ENCODE measurements at regions not wholly inside any gene's neighbourhood (a gene's known extent, or its start where the extent isn't known, plus 50 kb on each side); places are given as distances from the start of the nearest gene placed in this dataset.

DNA sequence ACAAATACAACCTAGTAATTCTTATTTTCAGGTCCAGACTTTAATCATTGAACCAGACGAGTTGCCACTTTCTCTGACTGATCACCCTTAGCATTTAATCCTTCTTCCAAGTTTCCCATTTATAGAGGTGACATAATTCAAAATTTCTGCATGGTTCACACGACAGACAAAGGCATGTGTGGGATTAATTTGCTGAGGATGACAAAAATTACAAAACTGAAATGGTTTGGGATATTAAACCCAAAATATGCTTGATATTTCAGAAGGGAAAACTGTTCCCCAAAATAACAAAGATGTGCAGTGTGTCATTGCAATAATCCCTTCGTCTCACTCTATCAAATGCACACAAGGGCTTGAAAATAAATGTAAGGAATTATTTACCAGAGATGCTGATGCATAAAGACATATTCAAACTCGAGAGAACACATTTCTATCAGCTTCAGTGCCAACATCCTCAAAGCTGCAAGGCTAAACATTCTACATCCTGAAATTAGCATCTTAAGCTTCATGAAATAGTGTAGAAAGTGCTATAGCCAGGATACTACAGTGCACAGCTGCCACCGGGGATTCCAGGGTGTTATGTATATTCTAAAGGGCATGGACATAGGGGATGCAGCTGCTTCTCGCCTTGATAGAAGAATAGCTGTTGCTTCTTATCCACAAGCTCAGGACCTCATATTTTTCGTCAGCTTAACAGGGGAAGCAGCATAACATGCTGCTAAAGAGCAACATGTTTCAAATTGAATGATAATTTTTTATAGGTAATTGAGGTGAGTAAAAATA lies 198.7 kb upstream of the SLITRK1 start:
- no peaks in the 10 kb centered on the region for H3K36me3 ChIP-seq (ENCODE audit: control insufficient read depth in 4 of 4, insufficient read depth in 4 of 4, low read length in 4 of 4)
- no peaks in the 10 kb centered on the region for H3K4me1 ChIP-seq (ENCODE audit: control insufficient read depth in 5 of 5, insufficient read depth in 5 of 5, low read length in 5 of 5)
- H3K9me3 ChIP-seq (ENCODE audit: control insufficient read depth in 4 of 4, insufficient read depth in 3 of 4, low read length in 3 of 4), result peaks cover 0 to 3% (median 0%) of the 10 kb centered on the region in 4 donors
- TF ChIP-seq CTCF (IDR thresholded peaks at IDR 0.05; ENCODE audit: control extremely low read depth, extremely low read depth), result no peak
- ATAC-seq (ENCODE audit: insufficient read depth, low FRiP score), result no peak
- no peaks in the 10 kb centered on the region for H3K27me3 ChIP-seq (ENCODE audit: control insufficient read depth in 3 of 3, insufficient read depth in 3 of 3, low read length in 2 of 3)
- H3K4me3 ChIP-seq, result no peak overlapping the region
- DNase-seq, result no peak
- no peak overlapping the region for H3K9ac ChIP-seq (ENCODE audit: insufficient read depth in 1 of 2, low read length in 2 of 2)
- WGBS, 2 donors, result 65 to 77% methylated on average over 7 of the region's 7 CpGs
- H3K27ac ChIP-seq (ENCODE audit: low read depth in 1 of 2, low read length in 1 of 2), result no peak overlapping the region

GRCh38 chr13:84077271-84077670 lies 195.0 kb upstream of the SLITRK1 start:
- Histone ChIP-seq H3K27me3 (ENCODE audit: control insufficient read depth in 3 of 3, insufficient read depth in 3 of 3, low read length in 2 of 3) (no peaks in the 10 kb centered on the region), H3K36me3 (ENCODE audit: control insufficient read depth in 4 of 4, insufficient read depth in 4 of 4, low read length in 4 of 4) (no peaks in the 10 kb centered on the region), H3K4me1 (ENCODE audit: control insufficient read depth in 5 of 5, insufficient read depth in 5 of 5, low read length in 5 of 5) (no peaks in the 10 kb centered on the region), H3K9ac (ENCODE audit: insufficient read depth in 1 of 2, low read length in 2 of 2) (no peak overlapping the region), H3K4me3 (no peak overlapping the region), H3K27ac (ENCODE audit: low read depth in 1 of 2, low read length in 1 of 2) (no peak overlapping the region), H3K9me3 (ENCODE audit: control insufficient read depth in 4 of 4, insufficient read depth in 3 of 4, low read length in 3 of 4) (no peaks in the 10 kb centered on the region)
- DNase-seq, result peak in 2 of 3 donors; percentile 8 to 22
- no peak for ATAC-seq (ENCODE audit: insufficient read depth, low FRiP score)
- no peak for TF ChIP-seq CTCF (IDR thresholded peaks at IDR 0.05; ENCODE audit: control extremely low read depth, extremely low read depth)

DNA sequence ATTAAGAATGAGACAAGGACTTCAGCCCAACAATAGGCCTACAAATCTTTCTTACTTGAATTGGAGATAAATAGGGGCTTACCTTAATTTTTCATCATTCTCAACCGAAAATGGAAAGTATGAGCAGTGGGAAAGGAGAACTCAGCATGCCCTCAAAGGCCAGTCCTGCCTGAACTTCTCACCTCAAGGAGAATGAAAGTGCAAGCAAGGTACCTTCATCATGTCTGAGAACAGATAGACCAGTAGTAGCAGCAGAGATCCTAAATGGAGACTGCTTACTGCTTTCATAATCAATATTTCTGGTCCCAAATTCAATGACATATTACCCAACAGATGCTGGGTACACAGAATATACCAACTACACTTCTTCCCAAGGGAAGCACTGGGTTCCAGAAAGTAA lies 194.0 kb upstream of the SLITRK1 start:
- Histone ChIP-seq H3K9me3 (ENCODE audit: control insufficient read depth in 4 of 4, insufficient read depth in 3 of 4, low read length in 3 of 4) (no peaks in the 10 kb centered on the region), H3K27me3 (ENCODE audit: control insufficient read depth in 3 of 3, insufficient read depth in 3 of 3, low read length in 2 of 3) (no peaks in the 10 kb centered on the region), H3K4me3 (no peak overlapping the region), H3K4me1 (ENCODE audit: control insufficient read depth in 5 of 5, insufficient read depth in 5 of 5, low read length in 5 of 5) (no peaks in the 10 kb centered on the region), H3K27ac (ENCODE audit: low read depth in 1 of 2, low read length in 1 of 2) (no peak overlapping the region), H3K36me3 (ENCODE audit: control insufficient read depth in 4 of 4, insufficient read depth in 4 of 4, low read length in 4 of 4) (no peaks in the 10 kb centered on the region), H3K9ac (ENCODE audit: insufficient read depth in 1 of 2, low read length in 2 of 2) (no peak overlapping the region)
- ATAC-seq (ENCODE audit: insufficient read depth, low FRiP score) (no peak), DNase-seq (no peak)
- no peak for TF ChIP-seq CTCF (IDR thresholded peaks at IDR 0.05; ENCODE audit: control extremely low read depth, extremely low read depth)
- WGBS, 2 donors, result 72 to 88% methylated on average over 1 of the region's 1 CpG

GRCh38 chr13:84050536-84050935 lies 168.3 kb upstream of the SLITRK1 start:
- no peak for ATAC-seq (ENCODE audit: insufficient read depth, low FRiP score)
- Histone ChIP-seq H3K9ac (ENCODE audit: insufficient read depth in 1 of 2, low read length in 2 of 2) (no peak overlapping the region), H3K27ac (ENCODE audit: low read depth in 1 of 2, low read length in 1 of 2) (no peak overlapping the region), H3K27me3 (ENCODE audit: control insufficient read depth in 3 of 3, insufficient read depth in 3 of 3, low read length in 2 of 3) (no peaks in the 10 kb centered on the region), H3K9me3 (ENCODE audit: control insufficient read depth in 4 of 4, insufficient read depth in 3 of 4, low read length in 3 of 4) (no peaks in the 10 kb centered on the region), H3K4me1 (ENCODE audit: control insufficient read depth in 5 of 5, insufficient read depth in 5 of 5, low read length in 5 of 5) (no peaks in the 10 kb centered on the region), H3K36me3 (ENCODE audit: control insufficient read depth in 4 of 4, insufficient read depth in 4 of 4, low read length in 4 of 4) (no peaks in the 10 kb centered on the region), H3K4me3 (no peak overlapping the region)
- DNase-seq, result no peak
- no peak for TF ChIP-seq CTCF (IDR thresholded peaks at IDR 0.05; ENCODE audit: control extremely low read depth, extremely low read depth)
- 72 to 89% methylated on average over 3 of the region's 3 CpGs for WGBS, 2 donors

Data from lung (tissue), 11 donors.